Neural progenitor cell (in vitro differentiated cells): ENCODE measurements at regions not wholly inside any gene's neighbourhood (a gene's known extent, or its start where the extent isn't known, plus 50 kb on each side); places are given as distances from the start of the nearest gene placed in this dataset.

ENCODE experiments used
- EZH2 ChIP-seq: fragments of 200-600 bp; sonication (generic); IDR thresholded peaks from 2 replicates; pipeline ENCODE4 v1.6.1; 2017; ENCODE audit warnings: antibody characterized with exemption, mild to moderate bottlenecking, moderate library complexity
- EZH2phosphoT487 ChIP-seq: fragments of 200-600 bp; sonication (generic); IDR thresholded peaks from 2 replicates; pipeline ENCODE4 v1.6.1; 2017; ENCODE audit warnings: antibody characterized with exemption
- TF ChIP-seq, protein P1 (sequence below): fragments of 200-600 bp; sonication (generic); IDR thresholded peaks from 2 replicates; pipeline ENCODE4 v1.5.1; 2017; ENCODE audit warnings: antibody characterized with exemption, mild to moderate bottlenecking

DNA sequence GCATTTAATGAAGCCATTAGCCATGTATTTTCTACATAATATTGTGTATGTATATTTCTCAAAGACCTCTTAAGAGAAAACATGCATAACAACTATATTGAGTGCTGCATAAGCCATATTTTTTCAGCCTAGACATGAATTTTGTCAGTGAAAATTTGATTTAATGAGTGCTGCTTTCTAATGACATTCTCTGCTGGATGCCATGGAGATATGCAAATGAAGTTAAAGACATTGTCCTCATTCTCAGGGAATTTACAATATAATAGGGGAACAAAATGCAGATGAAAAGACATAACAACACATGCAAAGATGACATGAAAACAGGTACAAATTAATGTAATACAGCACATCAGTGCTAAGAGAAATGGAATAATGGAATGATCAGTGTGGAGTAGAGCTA lies 118.7 kb downstream of the ATOH1 start:
- TF ChIP-seq, protein P1, sequence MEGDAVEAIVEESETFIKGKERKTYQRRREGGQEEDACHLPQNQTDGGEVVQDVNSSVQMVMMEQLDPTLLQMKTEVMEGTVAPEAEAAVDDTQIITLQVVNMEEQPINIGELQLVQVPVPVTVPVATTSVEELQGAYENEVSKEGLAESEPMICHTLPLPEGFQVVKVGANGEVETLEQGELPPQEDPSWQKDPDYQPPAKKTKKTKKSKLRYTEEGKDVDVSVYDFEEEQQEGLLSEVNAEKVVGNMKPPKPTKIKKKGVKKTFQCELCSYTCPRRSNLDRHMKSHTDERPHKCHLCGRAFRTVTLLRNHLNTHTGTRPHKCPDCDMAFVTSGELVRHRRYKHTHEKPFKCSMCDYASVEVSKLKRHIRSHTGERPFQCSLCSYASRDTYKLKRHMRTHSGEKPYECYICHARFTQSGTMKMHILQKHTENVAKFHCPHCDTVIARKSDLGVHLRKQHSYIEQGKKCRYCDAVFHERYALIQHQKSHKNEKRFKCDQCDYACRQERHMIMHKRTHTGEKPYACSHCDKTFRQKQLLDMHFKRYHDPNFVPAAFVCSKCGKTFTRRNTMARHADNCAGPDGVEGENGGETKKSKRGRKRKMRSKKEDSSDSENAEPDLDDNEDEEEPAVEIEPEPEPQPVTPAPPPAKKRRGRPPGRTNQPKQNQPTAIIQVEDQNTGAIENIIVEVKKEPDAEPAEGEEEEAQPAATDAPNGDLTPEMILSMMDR = no peak
- TF ChIP-seq EZH2 (no peak), EZH2phosphoT487 (no peak)
